Astrocyte (in vitro differentiated cells and primary cell): ENCODE measurements at regions not wholly inside any gene's neighbourhood (a gene's known extent, or its start where the extent isn't known, plus 50 kb on each side); places are given as distances from the start of the nearest gene placed in this dataset.

Source experiments
- DNase-seq: peaks from one replicate; pipeline ENCODE4 v3.0.0-alpha.2; 2010; ENCODE audit warnings: low read depth
- FAIRE-seq: peaks from 2 replicates; lab custom pipeline; 2011; peaks lifted over from hg19 to GRCh38; lab: Jason Lieb, UNC
- H2AFZ ChIP-seq: 2 replicates; pipeline ENCODE4 v1.6.0; 2012; ENCODE audit warnings: low read depth, low read length, inconsistent platforms
- H3K27ac ChIP-seq: 2 replicates; pipeline ENCODE4 v1.5.1; 2011; ENCODE audit warnings: low read depth, low read length, inconsistent platforms
- H3K27me3 ChIP-seq: 2 replicates; pipeline ENCODE4 v1.6.0; 2011; ENCODE audit warnings: low read length, inconsistent platforms; ENCODE audit not compliant: insufficient read depth
- H3K36me3 ChIP-seq: 2 replicates; pipeline ENCODE4 v1.5.1; 2011; ENCODE audit warnings: low read length, inconsistent platforms; ENCODE audit not compliant: insufficient read depth
- H3K4me1 ChIP-seq: 2 replicates; pipeline ENCODE4 v1.5.1; 2011; ENCODE audit warnings: low read length, inconsistent platforms; ENCODE audit not compliant: insufficient read depth
- H3K4me2 ChIP-seq: 2 replicates; pipeline ENCODE4 v1.6.0; 2012; ENCODE audit warnings: low read length, inconsistent platforms
- H3K4me3 ChIP-seq: 2 replicates; pipeline ENCODE4 v1.5.1; 2011; ENCODE audit warnings: low read depth, mild to moderate bottlenecking, low read length, inconsistent platforms; ENCODE audit not compliant: insufficient read depth
- H3K79me2 ChIP-seq: 2 replicates; pipeline ENCODE4 v1.6.0; 2012; ENCODE audit warnings: mild to moderate bottlenecking, low read length, inconsistent platforms; ENCODE audit not compliant: insufficient read depth
- H3K9ac ChIP-seq: 2 replicates; pipeline ENCODE4 v1.6.0; 2012; ENCODE audit warnings: mild to moderate bottlenecking, low read length, inconsistent platforms
- H3K9me3 ChIP-seq: 2 replicates; pipeline ENCODE4 v1.5.1; 2012; ENCODE audit warnings: low read depth, mild to moderate bottlenecking, low read length, inconsistent platforms; ENCODE audit not compliant: insufficient read depth
- H4K20me1 ChIP-seq: 2 replicates; pipeline ENCODE4 v1.6.0; 2012; ENCODE audit warnings: low read length, inconsistent platforms; ENCODE audit not compliant: insufficient read depth
- H3K27ac Mint-ChIP-seq: one replicate; pipeline ENCODE4 v1.8.0; 2021; ENCODE audit warnings: mild to moderate bottlenecking, mixed read lengths; ENCODE audit not compliant: unreplicated experiment
- H3K27me3 Mint-ChIP-seq: one replicate; pipeline ENCODE4 v1.8.0; 2021; ENCODE audit warnings: low read depth, mixed read lengths; ENCODE audit not compliant: unreplicated experiment
- H3K36me3 Mint-ChIP-seq: one replicate; pipeline ENCODE4 v1.8.0; 2021; ENCODE audit warnings: low read depth, mixed read lengths; ENCODE audit not compliant: unreplicated experiment
- H3K4me1 Mint-ChIP-seq: one replicate; pipeline ENCODE4 v1.8.0; 2021; ENCODE audit warnings: low read depth, mixed read lengths; ENCODE audit not compliant: unreplicated experiment
- H3K4me3 Mint-ChIP-seq: one replicate; pipeline ENCODE4 v1.8.0; 2021; ENCODE audit warnings: mild to moderate bottlenecking, moderate library complexity, mixed read lengths; ENCODE audit not compliant: unreplicated experiment
- H3K9me3 Mint-ChIP-seq: one replicate; pipeline ENCODE4 v1.8.0; 2021; ENCODE audit warnings: mild to moderate bottlenecking, mixed read lengths; ENCODE audit not compliant: unreplicated experiment
- EZH2 ChIP-seq: IDR thresholded peaks from 2 replicates; pipeline ENCODE4 v1.6.1; 2012; ENCODE audit warnings: mild to moderate bottlenecking, low read length, inconsistent platforms; ENCODE audit not compliant: insufficient read depth
- TF ChIP-seq, protein P1 (sequence below): IDR thresholded peaks from 2 replicates; pipeline ENCODE4 v1.5.1; 2011; ENCODE audit warnings: low read depth, mild to moderate bottlenecking, inconsistent platforms, low read length, moderate library complexity; ENCODE audit not compliant: insufficient read depth

DNA sequence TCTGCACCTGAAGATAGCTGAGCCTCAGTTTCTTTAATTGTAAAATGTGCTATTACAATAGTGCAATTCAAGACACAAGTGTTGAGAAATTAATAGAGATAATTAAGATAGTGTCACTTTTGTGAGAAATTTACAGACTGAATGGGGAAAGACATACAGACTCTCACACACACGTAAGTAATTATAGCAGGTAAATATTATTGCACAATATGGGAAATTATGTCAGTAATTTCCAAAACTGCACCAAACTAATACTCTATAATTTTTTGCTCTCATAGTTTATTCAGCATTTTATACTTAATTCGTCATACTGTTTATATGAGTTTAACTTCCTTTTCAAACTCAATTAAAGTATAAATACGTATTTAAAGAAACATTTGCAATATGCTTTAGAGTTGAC is 124.9 kb upstream of the GYPC start:
- DNase-seq (no peak), FAIRE-seq (no peak)
- no peaks in the 10 kb centered on the region for H3K9me3 ChIP-seq
- H3K27me3 Mint-ChIP-seq: peaks cover 11% of the 10 kb centered on the region
- no peak overlapping the region for H3K4me3 Mint-ChIP-seq
- H3K4me2 ChIP-seq: no peak overlapping the region
- H3K36me3 ChIP-seq: no peaks in the 10 kb centered on the region
- H3K9me3 Mint-ChIP-seq: peaks cover 6% of the 10 kb centered on the region
- H2AFZ ChIP-seq: no peak overlapping the region
- H3K36me3 Mint-ChIP-seq: no peaks in the 10 kb centered on the region
- no peaks in the 10 kb centered on the region for H4K20me1 ChIP-seq
- H3K4me3 ChIP-seq: no peak overlapping the region
- no peak overlapping the region for H3K9ac ChIP-seq
- TF ChIP-seq, protein P1, sequence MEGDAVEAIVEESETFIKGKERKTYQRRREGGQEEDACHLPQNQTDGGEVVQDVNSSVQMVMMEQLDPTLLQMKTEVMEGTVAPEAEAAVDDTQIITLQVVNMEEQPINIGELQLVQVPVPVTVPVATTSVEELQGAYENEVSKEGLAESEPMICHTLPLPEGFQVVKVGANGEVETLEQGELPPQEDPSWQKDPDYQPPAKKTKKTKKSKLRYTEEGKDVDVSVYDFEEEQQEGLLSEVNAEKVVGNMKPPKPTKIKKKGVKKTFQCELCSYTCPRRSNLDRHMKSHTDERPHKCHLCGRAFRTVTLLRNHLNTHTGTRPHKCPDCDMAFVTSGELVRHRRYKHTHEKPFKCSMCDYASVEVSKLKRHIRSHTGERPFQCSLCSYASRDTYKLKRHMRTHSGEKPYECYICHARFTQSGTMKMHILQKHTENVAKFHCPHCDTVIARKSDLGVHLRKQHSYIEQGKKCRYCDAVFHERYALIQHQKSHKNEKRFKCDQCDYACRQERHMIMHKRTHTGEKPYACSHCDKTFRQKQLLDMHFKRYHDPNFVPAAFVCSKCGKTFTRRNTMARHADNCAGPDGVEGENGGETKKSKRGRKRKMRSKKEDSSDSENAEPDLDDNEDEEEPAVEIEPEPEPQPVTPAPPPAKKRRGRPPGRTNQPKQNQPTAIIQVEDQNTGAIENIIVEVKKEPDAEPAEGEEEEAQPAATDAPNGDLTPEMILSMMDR: no peak
- no peak for TF ChIP-seq EZH2
- no peak overlapping the region for H3K27ac Mint-ChIP-seq
- H3K27me3 ChIP-seq: no peaks in the 10 kb centered on the region
- no peak overlapping the region for H3K27ac ChIP-seq
- no peaks in the 10 kb centered on the region for H3K4me1 Mint-ChIP-seq
- H3K79me2 ChIP-seq: no peaks in the 10 kb centered on the region
- H3K4me1 ChIP-seq: no peaks in the 10 kb centered on the region

DNA sequence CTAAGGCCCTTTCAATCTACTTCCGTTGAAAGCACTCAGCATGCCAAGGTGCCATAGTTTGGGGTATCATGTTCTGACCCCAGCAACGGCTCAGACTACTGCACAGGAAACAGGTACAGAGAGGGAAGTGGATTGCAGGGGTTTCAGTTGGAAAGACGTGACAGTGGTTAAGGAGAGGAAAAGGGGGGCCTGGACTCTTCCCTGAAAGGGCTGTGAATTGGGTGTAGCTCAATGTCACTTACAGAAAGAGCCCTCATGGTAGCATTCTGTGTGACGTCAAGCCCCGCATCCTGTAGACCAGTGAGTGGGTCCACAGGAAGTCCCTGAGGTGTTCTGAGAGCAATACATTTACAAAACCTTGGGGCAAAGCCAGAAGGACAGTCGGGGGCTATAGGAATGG is 121.5 kb upstream of the GYPC start:
- H3K9ac ChIP-seq: no peak overlapping the region
- TF ChIP-seq, protein P1: no peak
- TF ChIP-seq EZH2: no peak
- H3K27me3 Mint-ChIP-seq: peaks cover 13% of the 10 kb centered on the region
- no peak overlapping the region for H3K4me2 ChIP-seq
- no peak overlapping the region for H3K27ac Mint-ChIP-seq
- H3K4me1 ChIP-seq: no peaks in the 10 kb centered on the region
- H3K36me3 ChIP-seq: no peaks in the 10 kb centered on the region
- FAIRE-seq (no peak), DNase-seq (no peak)
- H2AFZ ChIP-seq: no peak overlapping the region
- no peak overlapping the region for H3K4me3 Mint-ChIP-seq
- H3K9me3 ChIP-seq: no peaks in the 10 kb centered on the region
- H3K27me3 ChIP-seq: no peaks in the 10 kb centered on the region
- H3K9me3 Mint-ChIP-seq: peaks cover 6% of the 10 kb centered on the region
- no peaks in the 10 kb centered on the region for H4K20me1 ChIP-seq
- no peak overlapping the region for H3K27ac ChIP-seq
- H3K4me1 Mint-ChIP-seq: no peaks in the 10 kb centered on the region
- H3K36me3 Mint-ChIP-seq: no peaks in the 10 kb centered on the region
- H3K79me2 ChIP-seq: no peaks in the 10 kb centered on the region
- H3K4me3 ChIP-seq: no peak overlapping the region

DNA sequence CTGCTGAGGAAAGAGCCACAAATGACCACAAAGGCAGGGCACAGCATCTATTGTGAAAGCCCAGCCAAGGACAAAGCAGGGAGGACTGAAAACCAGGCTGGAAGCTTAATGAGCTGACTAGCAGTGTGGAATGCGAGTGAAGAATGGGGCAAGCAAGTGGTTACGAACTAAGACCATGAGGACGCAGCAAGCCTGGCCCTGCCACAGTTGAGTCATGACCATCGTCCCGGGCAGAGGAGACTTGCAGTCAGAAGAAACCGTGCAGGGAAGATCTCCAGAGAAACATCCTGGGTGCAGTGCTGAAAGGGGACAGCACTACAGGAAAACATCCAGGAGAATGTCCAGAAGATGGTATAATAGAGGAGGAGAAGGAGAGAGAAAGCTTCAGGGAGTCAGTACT is 120.5 kb upstream of the GYPC start:
- Histone ChIP-seq H2AFZ (no peak overlapping the region), H3K27me3 (no peaks in the 10 kb centered on the region)
- no peak for FAIRE-seq

More for the DNA sequence above, 120.5 kb upstream of the GYPC start:
- Histone ChIP-seq H3K4me2 (no peak overlapping the region), H4K20me1 (no peaks in the 10 kb centered on the region), H3K36me3 (no peaks in the 10 kb centered on the region), H3K27ac (no peak overlapping the region), H3K9ac (no peak overlapping the region), H3K4me1 (no peaks in the 10 kb centered on the region), H3K79me2 (no peaks in the 10 kb centered on the region), H3K4me3 (no peak overlapping the region), H3K9me3 (no peaks in the 10 kb centered on the region)
- Mint-ChIP-seq H3K4me1 (no peaks in the 10 kb centered on the region), H3K9me3 (peaks cover 6% of the 10 kb centered on the region), H3K27ac (no peak overlapping the region), H3K36me3 (no peaks in the 10 kb centered on the region), H3K4me3 (no peak overlapping the region), H3K27me3 (peaks cover 13% of the 10 kb centered on the region)
- TF ChIP-seq, protein P1: no peak
- no peak for TF ChIP-seq EZH2
- no peak for DNase-seq
